ES-I3 (cell line): ENCODE measurements at regions not wholly inside any gene's neighbourhood (a gene's known extent, or its start where the extent isn't known, plus 50 kb on each side); places are given as distances from the start of the nearest gene placed in this dataset.
"Not testable (repeated sequence)": the region's sequence is repeated elsewhere in the genome, so short reads cannot be mapped to it uniquely, and the experiment has no call there.

Source experiments
- H3K36me3 ChIP-seq: 2 replicates; pipeline ENCODE4 v1.6.1; 2013; ENCODE audit warnings: mild to moderate bottlenecking, low read length, control low read depth, moderate library complexity; ENCODE audit not compliant: insufficient read depth
- H3K4me1 ChIP-seq: 2 replicates; pipeline ENCODE4 v1.6.1; 2013; ENCODE audit warnings: mild to moderate bottlenecking, control low read depth, low read length; ENCODE audit not compliant: insufficient read depth
- H3K9ac ChIP-seq: 2 replicates; pipeline ENCODE4 v1.6.1; 2013; ENCODE audit warnings: low read depth, mild to moderate bottlenecking, low read length, moderate library complexity
- H3K9me3 ChIP-seq: 2 replicates; pipeline ENCODE4 v1.6.1; 2013; ENCODE audit warnings: mild to moderate bottlenecking, low read length, moderate library complexity; ENCODE audit not compliant: control insufficient read depth, insufficient read depth

- not testable (repeated sequence) for H3K9me3 ChIP-seq, H3K36me3 ChIP-seq, H3K9ac ChIP-seq, H3K4me1 ChIP-seq
These were observed 368.5 kb downstream of the PTPRU start for GRCh38 chr1:29604796-29605195.

GRCh38 chr1:29603622-29604021, 367.3 kb downstream of the PTPRU start:
- Histone ChIP-seq H3K9me3 (peaks cover 6% of the 10 kb centered on the region; the same call in 1 of the 2 replicates), H3K36me3 (no peaks in the 10 kb centered on the region), H3K9ac (no peak overlapping the region), H3K4me1 (no peaks in the 10 kb centered on the region)

- Histone ChIP-seq H3K9me3 (0 out of 2 replicates have a peak, but pooled peaks cover 2% of the 10 kb centered on the region), H3K4me1 (no peaks in the 10 kb centered on the region), H3K9ac (no peak overlapping the region), H3K36me3 (no peaks in the 10 kb centered on the region)
These were observed 365.9 kb downstream of the PTPRU start for GRCh38 chr1:29602203-29602602.

GRCh38 chr1:29601021-29601420, 364.7 kb downstream of the PTPRU start:
- Histone ChIP-seq H3K4me1 (no peaks in the 10 kb centered on the region), H3K36me3 (no peaks in the 10 kb centered on the region), H3K9me3 (0 out of 2 replicates have a peak, but pooled peaks cover 2% of the 10 kb centered on the region), H3K9ac (no peak overlapping the region)

- H3K36me3 ChIP-seq = no peaks in the 10 kb centered on the region
- no peaks in the 10 kb centered on the region for H3K9me3 ChIP-seq
- no peaks in the 10 kb centered on the region for H3K4me1 ChIP-seq
These were observed 363.5 kb downstream of the PTPRU start for GRCh38 chr1:29599826-29600225.

GRCh38 chr1:29599071-29599470, 362.7 kb downstream of the PTPRU start:
- Histone ChIP-seq H3K9ac (no peak overlapping the region), H3K9me3 (no peaks in the 10 kb centered on the region), H3K4me1 (no peaks in the 10 kb centered on the region), H3K36me3 (no peaks in the 10 kb centered on the region)

More at GRCh38 chr1:29599826-29600225, 363.5 kb downstream of the PTPRU start:
- no peak overlapping the region for H3K9ac ChIP-seq

GRCh38 chr1:29597861-29598260, 361.5 kb downstream of the PTPRU start:
- H3K9ac ChIP-seq = no peak overlapping the region
- H3K36me3 ChIP-seq = no peaks in the 10 kb centered on the region
- no peaks in the 10 kb centered on the region for H3K4me1 ChIP-seq
- no peaks in the 10 kb centered on the region for H3K9me3 ChIP-seq

- H3K9ac ChIP-seq = no peak overlapping the region
- H3K4me1 ChIP-seq = no peaks in the 10 kb centered on the region
- no peaks in the 10 kb centered on the region; the same call in 1 of the 2 replicates for H3K9me3 ChIP-seq
- H3K36me3 ChIP-seq = no peaks in the 10 kb centered on the region
These were observed 357.5 kb downstream of the PTPRU start for GRCh38 chr1:29593601-29594382.

GRCh38 chr1:29592731-29593130, 356.4 kb downstream of the PTPRU start:
- H3K9ac ChIP-seq = no peak overlapping the region
- H3K4me1 ChIP-seq = no peaks in the 10 kb centered on the region
- no peaks in the 10 kb centered on the region; the same call in 1 of the 2 replicates for H3K9me3 ChIP-seq
- no peaks in the 10 kb centered on the region for H3K36me3 ChIP-seq

- Histone ChIP-seq H3K4me1 (no peaks in the 10 kb centered on the region), H3K9me3 (no peaks in the 10 kb centered on the region; the same call in 1 of the 2 replicates), H3K36me3 (no peaks in the 10 kb centered on the region), H3K9ac (no peak overlapping the region)
These were observed 355.9 kb downstream of the PTPRU start for GRCh38 chr1:29592261-29592615.

GRCh38 chr1:29591601-29592260, 355.4 kb downstream of the PTPRU start:
- Histone ChIP-seq H3K9ac (no peak overlapping the region), H3K9me3 (no peaks in the 10 kb centered on the region; the same call in 1 of the 2 replicates), H3K36me3 (no peaks in the 10 kb centered on the region), H3K4me1 (no peaks in the 10 kb centered on the region)

- no peak overlapping the region for H3K9ac ChIP-seq
- H3K36me3 ChIP-seq = no peaks in the 10 kb centered on the region
- H3K4me1 ChIP-seq = no peaks in the 10 kb centered on the region
- no peaks in the 10 kb centered on the region; the same call in 1 of the 2 replicates for H3K9me3 ChIP-seq
These were observed 354.6 kb downstream of the PTPRU start for GRCh38 chr1:29590583-29591565.

GRCh38 chr1:29589716-29590115, 353.4 kb downstream of the PTPRU start:
- not testable (repeated sequence) for H3K4me1 ChIP-seq, H3K9me3 ChIP-seq, H3K9ac ChIP-seq, H3K36me3 ChIP-seq
